ENCODE measurements at regions not wholly inside any gene's neighbourhood (a gene's known extent, or its start where the extent isn't known, plus 50 kb on each side); places are given as distances from the start of the nearest gene placed in this dataset.

- no peaks in the 10 kb centered on the region for H3K4me1 ChIP-seq
- no peaks in the 10 kb centered on the region for H3K27me3 ChIP-seq
- no peak for DNase-seq
- no peak overlapping the region for H3K27ac ChIP-seq
- intact Hi-C loops (cut with DNase I; ENCODE audit: low total_unique reads) = no loop called here
- H3K9me3 ChIP-seq = no peaks in the 10 kb centered on the region
- no peak overlapping the region for H3K4me3 ChIP-seq
- TF ChIP-seq POLR2A (IDR thresholded peaks at IDR 0.05) = no peak
- TF ChIP-seq CTCF (IDR thresholded peaks at IDR 0.05) = no peak
- H3K36me3 ChIP-seq = no peaks in the 10 kb centered on the region
Measured at GRCh38 chr2:34121076-34121475, 522.0 kb upstream of the FAM98A start.

GRCh38 chr2:34115076-34115475, 516.0 kb upstream of the FAM98A start:
- DNase-seq = no peak
- TF ChIP-seq CTCF (IDR thresholded peaks at IDR 0.05) (no peak), POLR2A (IDR thresholded peaks at IDR 0.05) (no peak)
- Histone ChIP-seq H3K27ac (no peak overlapping the region), H3K4me1 (no peaks in the 10 kb centered on the region), H3K9me3 (no peaks in the 10 kb centered on the region), H3K4me3 (no peak overlapping the region), H3K27me3 (no peaks in the 10 kb centered on the region), H3K36me3 (no peaks in the 10 kb centered on the region)
- intact Hi-C loops (cut with DNase I; ENCODE audit: low total_unique reads) = no loop called here

- no peak overlapping the region for H3K27ac ChIP-seq
- no peak overlapping the region for H3K4me3 ChIP-seq
- intact Hi-C loops (cut with DNase I; ENCODE audit: low total_unique reads) = no loop called here
- no peak for TF ChIP-seq CTCF (IDR thresholded peaks at IDR 0.05)
- H3K27me3 ChIP-seq = no peaks in the 10 kb centered on the region
- H3K4me1 ChIP-seq = no peaks in the 10 kb centered on the region
- no peak for DNase-seq
- no peaks in the 10 kb centered on the region for H3K36me3 ChIP-seq
- H3K9me3 ChIP-seq = no peaks in the 10 kb centered on the region
Measured at GRCh38 chr2:34112161-34112560, 513.1 kb upstream of the FAM98A start.

- DNase-seq = no peak
- Histone ChIP-seq H3K27me3 (no peaks in the 10 kb centered on the region), H3K36me3 (no peaks in the 10 kb centered on the region), H3K9me3 (no peaks in the 10 kb centered on the region), H3K4me1 (no peaks in the 10 kb centered on the region), H3K27ac (no peak overlapping the region), H3K4me3 (no peak overlapping the region)
- intact Hi-C loops (cut with DNase I; ENCODE audit: low total_unique reads) = no loop called here
- TF ChIP-seq CTCF (IDR thresholded peaks at IDR 0.05) = no peak
- TF ChIP-seq POLR2A (IDR thresholded peaks at IDR 0.05) = no peak
Measured at GRCh38 chr2:34110392-34110791, 511.3 kb upstream of the FAM98A start.

- TF ChIP-seq CTCF (IDR thresholded peaks at IDR 0.05) (no peak), POLR2A (IDR thresholded peaks at IDR 0.05) (no peak)
- H3K27me3 ChIP-seq = no peaks in the 10 kb centered on the region
Measured at GRCh38 chr2:34107811-34108210, 508.7 kb upstream of the FAM98A start.

More at GRCh38 chr2:34107811-34108210, 508.7 kb upstream of the FAM98A start:
- intact Hi-C loops (cut with DNase I; ENCODE audit: low total_unique reads) = no loop called here
- H3K4me1 ChIP-seq = no peaks in the 10 kb centered on the region
- no peak overlapping the region for H3K27ac ChIP-seq
- H3K9me3 ChIP-seq = no peaks in the 10 kb centered on the region
- H3K4me3 ChIP-seq = no peak overlapping the region
- H3K36me3 ChIP-seq = no peaks in the 10 kb centered on the region
- no peak for DNase-seq

Data from uterus (tissue), 3 donors.